IMR-90 (cell line): ENCODE measurements at regions not wholly inside any gene's neighbourhood (a gene's known extent, or its start where the extent isn't known, plus 50 kb on each side); places are given as distances from the start of the nearest gene placed in this dataset.

ENCODE experiments used
- ATAC-seq: fragments of 200-7000 bp; cut with Tn5 transposase; 2 replicates; pipeline ENCODE4 v1.9.1; 2020; ENCODE audit warnings: low read depth, mild to moderate bottlenecking, moderate library complexity
- BruUV-seq: library from RNA; stranded (reverse); fragments of 400-500 nt; replicated peaks from 2 replicates; lab custom pipeline; 2021; lab: Mats Ljungman, UMichigan
- CTCF ChIA-PET: fragments of 300-600 bp; formaldehyde crosslinking; extraction: SDS; loops from one replicate; lab custom pipeline; 2021; ENCODE audit warnings: antibody characterized with exemption; lab: Yijun Ruan, JAX
- POLR2A ChIA-PET: fragments of 300-600 bp; sonication (Branson Sonifier 250); formaldehyde crosslinking; loops from one replicate; lab custom pipeline; 2022; ENCODE audit warnings: antibody characterized with exemption; ENCODE audit not compliant: unreplicated experiment; lab: Charles Lee
- DNase-seq: peaks from one replicate; pipeline ENCODE4 v3.0.0; 2013
- H2AFZ ChIP-seq: replicated peaks from 2 replicates; pipeline ENCODE3; 2013; ENCODE audit warnings: low read length, mild to moderate bottlenecking; ENCODE audit not compliant: poor library complexity
- H2AK5ac ChIP-seq: 2 replicates; pipeline ENCODE4 v1.6.1; 2013; ENCODE audit warnings: low read depth, low read length, inconsistent platforms
- H2AK9ac ChIP-seq: replicated peaks from 2 replicates; pipeline ENCODE3; 2013; ENCODE audit warnings: mild to moderate bottlenecking, low read depth, low read length, moderate library complexity; ENCODE audit not compliant: poor library complexity
- H2BK120ac ChIP-seq: 2 replicates; pipeline ENCODE4 v1.6.1; 2013; ENCODE audit warnings: low read depth, low read length, inconsistent platforms
- H2BK15ac ChIP-seq: 3 replicates; pipeline ENCODE4 v1.6.1; 2013; ENCODE audit warnings: low read depth, low read length, inconsistent platforms
- H2BK20ac ChIP-seq: 2 replicates; pipeline ENCODE4 v1.6.1; 2013; ENCODE audit warnings: low read depth, mild to moderate bottlenecking, inconsistent platforms, low read length, moderate library complexity
- H2BK5ac ChIP-seq: 2 replicates; pipeline ENCODE4 v1.6.1; 2013; ENCODE audit warnings: mild to moderate bottlenecking, low read depth, low read length, inconsistent platforms; ENCODE audit not compliant: poor library complexity, severe bottlenecking
- H3K14ac ChIP-seq: replicated peaks from 2 replicates; pipeline ENCODE4 v1.6.1; 2013; ENCODE audit warnings: low read depth, low read length, inconsistent platforms
- H3K18ac ChIP-seq: 2 replicates; pipeline ENCODE4 v1.6.1; 2013; ENCODE audit warnings: low read depth, low read length, control low read depth
- H3K23ac ChIP-seq: 2 replicates; pipeline ENCODE4 v1.6.1; 2013; ENCODE audit warnings: low read depth, low read length, inconsistent platforms
- H3K27ac ChIP-seq: 2 replicates; pipeline ENCODE4 v1.5.1; 2013; ENCODE audit warnings: mild to moderate bottlenecking, control low read depth, low read length; ENCODE audit not compliant: insufficient read depth
- H3K27me3 ChIP-seq: 2 replicates; pipeline ENCODE4 v1.6.1; 2013; ENCODE audit warnings: low read length; ENCODE audit not compliant: control insufficient read depth, insufficient read depth
- H3K36me3 ChIP-seq: 2 replicates; pipeline ENCODE4 v1.6.1; 2013; ENCODE audit warnings: low read length, mixed read lengths; ENCODE audit not compliant: control insufficient read depth, insufficient read depth
- H3K4ac ChIP-seq: 2 replicates; pipeline ENCODE4 v1.6.1; 2013; ENCODE audit warnings: low read depth, low read length, inconsistent platforms
- H3K4me1 ChIP-seq: 2 replicates; pipeline ENCODE4 v1.6.1; 2013; ENCODE audit warnings: low read length, mixed read lengths; ENCODE audit not compliant: control insufficient read depth, insufficient read depth
- H3K4me2 ChIP-seq: 2 replicates; pipeline ENCODE4 v1.6.1; 2013; ENCODE audit warnings: low read depth, mild to moderate bottlenecking, control low read depth, low read length, moderate library complexity
- H3K4me3 ChIP-seq: 2 replicates; pipeline ENCODE4 v1.5.1; 2013; ENCODE audit warnings: low read depth, mild to moderate bottlenecking, control low read depth, low read length, moderate library complexity; ENCODE audit not compliant: insufficient read depth
- H3K56ac ChIP-seq: 2 replicates; pipeline ENCODE4 v1.6.1; 2013; ENCODE audit warnings: low read length, inconsistent platforms; ENCODE audit not compliant: insufficient read depth; ENCODE audit errors: extremely low read depth
- H3K79me1 ChIP-seq, 2 experiments: 2 replicates each; pipeline ENCODE4 v1.6.1; 2013; ENCODE audit warnings: low read length in 2 of 2, inconsistent platforms in 1 of 2, low read depth in 1 of 2
- H3K9ac ChIP-seq: 2 replicates; pipeline ENCODE4 v1.6.1; 2013; ENCODE audit warnings: low read depth, low read length, control low read depth
- H3K9me1 ChIP-seq: 2 replicates; pipeline ENCODE4 v1.6.1; 2013; ENCODE audit warnings: low read length, inconsistent platforms; ENCODE audit not compliant: insufficient read depth
- H3K9me3 ChIP-seq: 2 replicates; pipeline ENCODE4 v1.6.1; 2013; ENCODE audit warnings: low read length; ENCODE audit not compliant: control insufficient read depth, insufficient read depth
- H4K20me1 ChIP-seq: 2 replicates; pipeline ENCODE4 v1.6.1; 2013; ENCODE audit warnings: low read length, inconsistent platforms; ENCODE audit not compliant: insufficient read depth
- H4K5ac ChIP-seq: 2 replicates; pipeline ENCODE4 v1.6.1; 2013; ENCODE audit warnings: mild to moderate bottlenecking, low read depth, low read length, control low read depth
- H4K8ac ChIP-seq, 2 experiments: 2 replicates each; pipeline ENCODE4 v1.6.1; 2013; ENCODE audit warnings: low read depth in 2 of 2, low read length in 2 of 2, control low read depth in 1 of 2, inconsistent platforms in 1 of 2
- H4K91ac ChIP-seq: 2 replicates; pipeline ENCODE4 v1.6.1; 2013; ENCODE audit warnings: low read depth, low read length, inconsistent platforms; ENCODE audit not compliant: insufficient read depth
- BHLHE40 ChIP-seq: fragments of 150-350 bp; IDR thresholded peaks from 2 replicates; pipeline ENCODE4 v1.6.1; 2016; ENCODE audit warnings: mild to moderate bottlenecking, low read depth, low read length
- WGBS, 2 experiments: methylation state at CpG; one replicate each; pipeline versions ENCODE4 v1.1.5 to v1.1.7; 2013; ENCODE audit warnings: missing lambda C conversion rate in 2 of 2; ENCODE audit not compliant: insufficient read length in 1 of 2; ENCODE audit errors: extremely low coverage in 2 of 2; 5-methylcytosine and 5-hydroxymethylcytosine counted together
- dilution Hi-C: fragments of 300-500 bp; cut with HindIII; formaldehyde crosslinking; loops from one replicate; pipeline ENCODE4 v1.14.3; 2018; ENCODE audit warnings: low sequenced_read_pairs; ENCODE audit not compliant: unreplicated experiment
- in situ Hi-C: fragments of 300-500 bp; cut with MboI; formaldehyde crosslinking; loops from 3 replicates; pipeline ENCODE4 v1.14.3; 2019; ENCODE audit warnings: low sequenced_read_pairs, inconsistent platforms, mixed read lengths
- intact Hi-C: fragments of 100-400 bp; cut with micrococcal nuclease; formaldehyde crosslinking; loops from 2 replicates; pipeline ENCODE4 v1.10.0; 2022

- Histone ChIP-seq H2AK5ac (no peak overlapping the region), H3K27me3 (no peaks in the 10 kb centered on the region), H4K8ac (no peak overlapping the region), H2BK15ac (no peak overlapping the region), H2BK5ac (no peak overlapping the region), H3K18ac (no peak overlapping the region), H2AK9ac (no peak overlapping the region), H2BK20ac (no peak overlapping the region), H4K91ac (no peak overlapping the region), H3K9me3 (no peaks in the 10 kb centered on the region), H3K9me1 (no peaks in the 10 kb centered on the region; the same call in 1 of the 2 replicates), H3K4me2 (no peak overlapping the region), H3K27ac (no peak overlapping the region), H4K5ac (no peak overlapping the region), H2BK120ac (no peak overlapping the region), H3K4me3 (no peak overlapping the region), H3K4me1 (peaks cover 2% of the 10 kb centered on the region; the same call in 1 of the 2 replicates), H3K4ac (no peak overlapping the region), H2AFZ (no peak overlapping the region), H3K79me1 (no peaks in the 10 kb centered on the region), H3K23ac (no peak overlapping the region), H4K20me1 (no peaks in the 10 kb centered on the region), H3K56ac (no peak overlapping the region), H3K9ac (no peak overlapping the region), H3K36me3 (no peaks in the 10 kb centered on the region), H3K14ac (no peak overlapping the region)
- CTCF ChIA-PET: interaction anchor here (0.6 kb wide), 1 partner anchor 27 kb away, joined by 3 read pairs; no protein-coding TSS in a partner anchor
- POLR2A ChIA-PET: no interaction called here
- 67% methylated on average over 1 of the region's 2 CpGs; no CpG with 5 or more reads in 1 of the 2 experiments for WGBS, 2 experiments
- no TSS peak for BruUV-seq
- in situ Hi-C loops (no loop called here), dilution Hi-C loops (no loop called here), intact Hi-C loops (no loop called here)
- ATAC-seq (no peak), DNase-seq (no peak)
- TF ChIP-seq BHLHE40: no peak
Observed at GRCh38 chr9:79371301-79371700, 200.5 kb upstream of the TLE4 start.
